H1 (cell line): ENCODE measurements at regions not wholly inside any gene's neighbourhood (a gene's known extent, or its start where the extent isn't known, plus 50 kb on each side); places are given as distances from the start of the nearest gene placed in this dataset.

Experiments used
- CTCF ChIA-PET: fragments of 300-600 bp; sonication (Branson Sonifier 250); formaldehyde crosslinking; loops from one replicate; lab custom pipeline; 2021; ENCODE audit not compliant: partially characterized antibody; lab: Charles Lee
- POLR2A ChIA-PET: fragments of 300-600 bp; sonication (Branson Sonifier 250); formaldehyde crosslinking; loops from one replicate; lab custom pipeline; 2021; ENCODE audit warnings: inconsistent platforms; ENCODE audit not compliant: partially characterized antibody; lab: Charles Lee
- DNase-seq, 2 experiments: peaks; one replicate each; pipeline versions ENCODE4 v3.0.0 to v3.0.0-alpha.2; 2010 to 2022; ENCODE audit warnings: low spot score in 2 of 2, low read depth in 1 of 2, mixed read lengths in 1 of 2
- FAIRE-seq: peaks from 2 replicates; lab custom pipeline; 2011; peaks lifted over from hg19 to GRCh38; lab: Jason Lieb, UNC
- H2AFZ ChIP-seq: 2 replicates; pipeline ENCODE4 v1.8.1; 2012; ENCODE audit warnings: low read length, inconsistent platforms
- H2AK5ac ChIP-seq: 2 replicates; pipeline ENCODE4 v1.6.1; 2013; ENCODE audit warnings: low read depth, low read length
- H2BK120ac ChIP-seq: replicated peaks from 2 replicates; pipeline ENCODE3; 2013; ENCODE audit warnings: low read depth, low read length, inconsistent platforms
- H2BK12ac ChIP-seq: 2 replicates; pipeline ENCODE4 v1.6.1; 2013; ENCODE audit warnings: low read depth, low read length
- H2BK15ac ChIP-seq: 2 replicates; pipeline ENCODE4 v1.6.1; 2013; ENCODE audit warnings: low read length
- H2BK20ac ChIP-seq: 2 replicates; pipeline ENCODE4 v1.6.1; 2013; ENCODE audit warnings: low read length
- H2BK5ac ChIP-seq: 2 replicates; pipeline ENCODE4 v1.6.1; 2013; ENCODE audit warnings: low read depth, low read length
- H3K14ac ChIP-seq: 2 replicates; pipeline ENCODE4 v1.6.1; 2013; ENCODE audit warnings: inconsistent platforms; ENCODE audit not compliant: insufficient read length
- H3K18ac ChIP-seq: 2 replicates; pipeline ENCODE4 v1.6.1; 2013; ENCODE audit warnings: low read length; ENCODE audit errors: extremely low read depth
- H3K23ac ChIP-seq: 2 replicates; pipeline ENCODE4 v1.6.1; 2013; ENCODE audit warnings: inconsistent platforms; ENCODE audit not compliant: insufficient read length
- H3K23me2 ChIP-seq: 2 replicates; pipeline ENCODE4 v1.6.1; 2013; ENCODE audit warnings: low read depth, low read length
- H3K27ac ChIP-seq: 2 replicates; pipeline ENCODE4 v1.6.1; 2011; ENCODE audit warnings: low read depth, low read length, inconsistent platforms
- H3K27me3 ChIP-seq, 4 experiments: replicated peaks in 1 of 4; 1 replicate in 1 of 4; 2 replicates in 3 of 4; pipeline versions ENCODE4 v1.6.1 to v1.8.1; 2011 to 2013; ENCODE audit warnings: low read length in 3 of 4, mild to moderate bottlenecking in 3 of 4, inconsistent platforms in 2 of 4, mixed read lengths in 2 of 4, moderate library complexity in 1 of 4; ENCODE audit not compliant: control insufficient read depth in 3 of 4, insufficient read depth in 3 of 4; ENCODE audit errors: extremely low read depth in 1 of 4
- H3K36me3 ChIP-seq, 4 experiments: 2 replicates each; pipeline versions ENCODE4 v1.6.1 to v1.8.1; 2011 to 2013; ENCODE audit warnings: mild to moderate bottlenecking in 4 of 4, low read length in 3 of 4, moderate library complexity in 2 of 4, control low read depth in 1 of 4, inconsistent platforms in 1 of 4; ENCODE audit not compliant: insufficient read depth in 4 of 4, control insufficient read depth in 2 of 4
- H3K4ac ChIP-seq: replicated peaks from 2 replicates; pipeline ENCODE3; 2013; ENCODE audit warnings: low read length, low read depth, mixed read lengths, inconsistent platforms; ENCODE audit not compliant: insufficient read length
- H3K4me1 ChIP-seq, 4 experiments: replicated peaks in 1 of 4; 1 replicate in 1 of 4; 2 replicates in 3 of 4; pipeline versions ENCODE4 v1.6.1 to v1.8.1; 2011 to 2013; ENCODE audit warnings: low read length in 3 of 4, inconsistent platforms in 2 of 4, mixed read lengths in 1 of 4; ENCODE audit not compliant: insufficient read depth in 4 of 4, control insufficient read depth in 3 of 4
- H3K4me2 ChIP-seq, 2 experiments: 2 replicates each; pipeline versions ENCODE4 v1.6.1 to v1.8.1; 2011 to 2013; ENCODE audit warnings: low read depth in 2 of 2, low read length in 2 of 2, control low read depth in 1 of 2, inconsistent platforms in 1 of 2, mild to moderate bottlenecking in 1 of 2; ENCODE audit not compliant: insufficient read depth in 1 of 2
- H3K4me3 ChIP-seq, 4 experiments: fragments of 200-600, 300-600 bp in 1 of 4; sonication (generic), shearing (Covaris generic), sonication (Bioruptor Twin) in 1 of 4; 2 replicates each; pipeline versions ENCODE4 v1.5.1 to v1.8.1; 2011 to 2016; ENCODE audit warnings: low read length in 4 of 4, low read depth in 3 of 4, control low read depth in 2 of 4, inconsistent platforms in 2 of 4, mild to moderate bottlenecking in 2 of 4, mixed read lengths in 1 of 4, moderate library complexity in 1 of 4; ENCODE audit not compliant: insufficient read depth in 2 of 4; ENCODE audit errors: extremely low read depth in 1 of 4
- H3K56ac ChIP-seq: replicated peaks from 2 replicates; pipeline ENCODE3; 2013; ENCODE audit warnings: low read depth, mild to moderate bottlenecking, mixed read lengths, low read length, inconsistent platforms; ENCODE audit not compliant: insufficient read length
- H3K79me1 ChIP-seq: 2 replicates; pipeline ENCODE4 v1.6.1; 2013; ENCODE audit warnings: low read depth, low read length, control low read depth
- H3K79me2 ChIP-seq, 2 experiments: 2 replicates each; pipeline versions ENCODE4 v1.6.1 to v1.8.1; 2012 to 2013; ENCODE audit warnings: low read length in 2 of 2, mild to moderate bottlenecking in 2 of 2, inconsistent platforms in 1 of 2; ENCODE audit not compliant: insufficient read depth in 2 of 2, control insufficient read depth in 1 of 2
- H3K9ac ChIP-seq, 4 experiments: replicated peaks in 1 of 4; 1 replicate in 1 of 4; 2 replicates in 3 of 4; pipeline versions ENCODE4 v1.6.1 to v1.8.1; 2011 to 2013; ENCODE audit warnings: low read depth in 3 of 4, low read length in 3 of 4, control low read depth in 2 of 4, mild to moderate bottlenecking in 2 of 4, moderate library complexity in 2 of 4, inconsistent platforms in 1 of 4; ENCODE audit errors: extremely low read depth in 1 of 4
- H3K9me3 ChIP-seq, 2 experiments: 2 replicates each; pipeline versions ENCODE4 v1.6.1 to v1.8.1; 2012 to 2013; ENCODE audit warnings: mild to moderate bottlenecking in 2 of 2, moderate library complexity in 2 of 2, control low read depth in 1 of 2, inconsistent platforms in 1 of 2, low read depth in 1 of 2, low read length in 1 of 2, mixed read lengths in 1 of 2; ENCODE audit not compliant: insufficient read depth in 2 of 2
- H4K20me1 ChIP-seq, 2 experiments: replicated peaks in 1 of 2; 2 replicates each; pipeline versions ENCODE3 to v1.8.1; 2011 to 2013; ENCODE audit warnings: inconsistent platforms in 2 of 2, low read length in 2 of 2, mild to moderate bottlenecking in 1 of 2; ENCODE audit not compliant: insufficient read depth in 2 of 2, control insufficient read depth in 1 of 2
- H4K5ac ChIP-seq: 2 replicates; pipeline ENCODE4 v1.6.1; 2013; ENCODE audit warnings: low read length, low read depth, mixed read lengths, inconsistent platforms; ENCODE audit not compliant: insufficient read length
- H4K8ac ChIP-seq: 2 replicates; pipeline ENCODE4 v1.8.0; 2013; ENCODE audit warnings: mild to moderate bottlenecking, moderate library complexity, low read length, inconsistent platforms; ENCODE audit not compliant: insufficient read depth; ENCODE audit errors: extremely low read depth
- H4K91ac ChIP-seq: replicated peaks from 2 replicates; pipeline ENCODE3; 2013; ENCODE audit warnings: low read length, mixed read lengths, inconsistent platforms; ENCODE audit not compliant: insufficient read length
- BACH1 ChIP-seq: IDR thresholded peaks from 2 replicates; pipeline ENCODE4 v1.6.1; 2012; ENCODE audit warnings: low read length, improper control_type of control experiment
- CEBPB ChIP-seq: IDR thresholded peaks from 2 replicates; pipeline ENCODE4 v1.6.1; 2012; ENCODE audit warnings: low read depth, low read length
- CHD2 ChIP-seq: IDR thresholded peaks from 2 replicates; pipeline ENCODE4 v1.6.1; 2012; ENCODE audit warnings: low read length, improper control_type of control experiment
- EP300 ChIP-seq, 2 experiments: IDR thresholded peaks; 1 replicate in 1 of 2; 2 replicates in 1 of 2; pipeline ENCODE4 v1.6.1; 2011 to 2012; ENCODE audit warnings: low read depth in 2 of 2, low read length in 2 of 2, mild to moderate bottlenecking in 2 of 2, borderline replicate concordance in 1 of 2, inconsistent platforms in 1 of 2, moderate library complexity in 1 of 2
- HDAC2 ChIP-seq, 2 experiments: fragments of 300-600 bp in 1 of 2; sonication (generic) in 1 of 2; IDR thresholded peaks; 2 replicates each; pipeline ENCODE4 v1.6.1; 2011 to 2012; ENCODE audit warnings: low read depth in 2 of 2, low read length in 2 of 2, mild to moderate bottlenecking in 2 of 2, moderate library complexity in 2 of 2, borderline replicate concordance in 1 of 2, inconsistent platforms in 1 of 2
- JUND ChIP-seq: IDR thresholded peaks from 2 replicates; pipeline ENCODE4 v1.6.1; 2011; ENCODE audit warnings: mild to moderate bottlenecking, improper control_type of control experiment, low read length
- NANOG ChIP-seq: IDR thresholded peaks from 2 replicates; pipeline ENCODE4 v1.6.1; 2011; ENCODE audit warnings: low read length, low read depth, mild to moderate bottlenecking, inconsistent platforms; ENCODE audit not compliant: insufficient read depth, poor library complexity, severe bottlenecking
- PHF8 ChIP-seq: fragments of 200-600 bp; sonication (generic); conservative IDR thresholded peaks from 2 replicates; pipeline ENCODE4 v1.7.1; 2012; ENCODE audit warnings: low read depth, mild to moderate bottlenecking, inconsistent platforms, low read length, moderate library complexity
- RXRA ChIP-seq: IDR thresholded peaks from 2 replicates; pipeline ENCODE4 v1.6.1; 2011; ENCODE audit warnings: low read depth, mild to moderate bottlenecking, low read length, moderate library complexity; ENCODE audit not compliant: insufficient read depth
- SRF ChIP-seq: IDR thresholded peaks from 2 replicates; pipeline ENCODE4 v1.6.1; 2011; ENCODE audit warnings: mild to moderate bottlenecking, low read depth, low read length, moderate library complexity
- TAF1 ChIP-seq: IDR thresholded peaks from 2 replicates; pipeline ENCODE4 v1.6.1; 2011; ENCODE audit warnings: mild to moderate bottlenecking, low read depth, low read length
- TCF12 ChIP-seq: IDR thresholded peaks from 2 replicates; pipeline ENCODE4 v1.6.1; 2011; ENCODE audit warnings: low read depth, mild to moderate bottlenecking, low read length
- WGBS, 2 experiments: shearing (Covaris generic) in 1 of 2; methylation state at CpG; one replicate each; pipeline versions ENCODE4 v1.1.6 to v1.1.7; 2013 to 2015; ENCODE audit warnings: low lambda C conversion rate in 2 of 2, mixed read lengths in 2 of 2, inconsistent platforms in 1 of 2, low coverage in 1 of 2, missing lambda C conversion rate in 1 of 2; ENCODE audit not compliant: insufficient replicate concordance in 2 of 2, insufficient coverage in 1 of 2, insufficient read length in 1 of 2; ENCODE audit errors: extremely low coverage in 1 of 2, missing lambda C conversion rate in 1 of 2; 5-methylcytosine and 5-hydroxymethylcytosine counted together
- TF ChIP-seq, protein P1 (sequence below), 3 experiments: IDR thresholded peaks; 1 replicate in 2 of 3; 2 replicates in 1 of 3; pipeline versions ENCODE4 v1.5.1 to v1.6.1; 2011; ENCODE audit warnings: low read length in 3 of 3, mild to moderate bottlenecking in 3 of 3, inconsistent platforms in 2 of 3, low read depth in 1 of 3, moderate library complexity in 1 of 3; ENCODE audit not compliant: insufficient read depth in 1 of 3; ENCODE audit errors: control extremely low read depth in 1 of 3

DNA sequence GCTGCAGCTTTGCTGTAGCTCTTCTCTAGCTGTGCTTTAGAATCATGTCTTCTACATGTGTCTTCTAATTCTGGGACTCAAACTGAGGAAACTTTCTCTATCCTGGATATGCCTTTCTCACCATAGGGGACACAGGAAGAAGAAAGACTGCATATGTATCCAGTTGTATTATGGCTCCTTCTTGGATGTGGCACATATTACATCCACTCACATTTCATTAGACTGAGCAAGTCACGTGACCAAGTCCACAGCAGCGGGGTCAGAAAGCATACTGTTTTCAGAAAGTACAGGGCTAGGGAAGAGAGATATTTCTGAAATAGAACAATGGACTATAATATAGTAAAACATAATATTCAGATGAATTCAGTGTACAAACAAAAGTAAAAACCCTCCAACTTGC is 187.6 kb upstream of the RIMS1 start:
- Histone ChIP-seq H3K79me2 (no peaks in the 10 kb centered on the region), H2BK5ac (no peak overlapping the region), H2BK120ac (no peak overlapping the region), H4K5ac (no peak overlapping the region), H2BK15ac (no peak overlapping the region), H3K4me3 (no peak overlapping the region), H3K23ac (no peak overlapping the region), H2BK12ac (no peak overlapping the region), H3K4ac (no peak overlapping the region), H3K56ac (no peak overlapping the region), H2AK5ac (no peak overlapping the region), H3K9me3 (no peaks in the 10 kb centered on the region), H3K36me3 (no peaks in the 10 kb centered on the region), H4K8ac (no peak overlapping the region), H3K9ac (no peak overlapping the region), H3K14ac (no peak overlapping the region), H3K18ac (no peak overlapping the region), H2AFZ (no peak overlapping the region), H2BK20ac (no peak overlapping the region), H3K23me2 (no peaks in the 10 kb centered on the region), H4K91ac (no peak overlapping the region), H3K4me2 (no peak overlapping the region), H4K20me1 (no peaks in the 10 kb centered on the region), H3K4me1 (no peaks in the 10 kb centered on the region), H3K27me3 (no peaks in the 10 kb centered on the region), H3K79me1 (no peaks in the 10 kb centered on the region), H3K27ac (no peak overlapping the region)
- 97% methylated on average over 2 of the region's 2 CpGs; no CpG with 5 or more reads in 1 of the 2 experiments for WGBS, 2 experiments
- ChIA-PET CTCF (no interaction called here), POLR2A (no interaction called here)
- DNase-seq (no peak), FAIRE-seq (no peak)
- TF ChIP-seq HDAC2 (IDR thresholded peaks at IDR 0.05; ENCODE audit: borderline replicate concordance in 1 of 2, low read depth in 2 of 2, low read length in 2 of 2), result no peak
- no peak for TF ChIP-seq JUND
- TF ChIP-seq, protein P1, sequence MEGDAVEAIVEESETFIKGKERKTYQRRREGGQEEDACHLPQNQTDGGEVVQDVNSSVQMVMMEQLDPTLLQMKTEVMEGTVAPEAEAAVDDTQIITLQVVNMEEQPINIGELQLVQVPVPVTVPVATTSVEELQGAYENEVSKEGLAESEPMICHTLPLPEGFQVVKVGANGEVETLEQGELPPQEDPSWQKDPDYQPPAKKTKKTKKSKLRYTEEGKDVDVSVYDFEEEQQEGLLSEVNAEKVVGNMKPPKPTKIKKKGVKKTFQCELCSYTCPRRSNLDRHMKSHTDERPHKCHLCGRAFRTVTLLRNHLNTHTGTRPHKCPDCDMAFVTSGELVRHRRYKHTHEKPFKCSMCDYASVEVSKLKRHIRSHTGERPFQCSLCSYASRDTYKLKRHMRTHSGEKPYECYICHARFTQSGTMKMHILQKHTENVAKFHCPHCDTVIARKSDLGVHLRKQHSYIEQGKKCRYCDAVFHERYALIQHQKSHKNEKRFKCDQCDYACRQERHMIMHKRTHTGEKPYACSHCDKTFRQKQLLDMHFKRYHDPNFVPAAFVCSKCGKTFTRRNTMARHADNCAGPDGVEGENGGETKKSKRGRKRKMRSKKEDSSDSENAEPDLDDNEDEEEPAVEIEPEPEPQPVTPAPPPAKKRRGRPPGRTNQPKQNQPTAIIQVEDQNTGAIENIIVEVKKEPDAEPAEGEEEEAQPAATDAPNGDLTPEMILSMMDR (IDR thresholded peaks at IDR 0.05; ENCODE audit: control extremely low read depth in 1 of 3, insufficient read depth in 1 of 3, low read depth in 1 of 3, low read length in 3 of 3), result no peak
- no peak for TF ChIP-seq CEBPB
- no peak for TF ChIP-seq EP300 (IDR thresholded peaks at IDR 0.05; ENCODE audit: borderline replicate concordance in 1 of 2, low read depth in 2 of 2, low read length in 2 of 2)
- TF ChIP-seq BACH1, result no peak
- no peak for TF ChIP-seq PHF8
- TF ChIP-seq TCF12, result no peak
- no peak for TF ChIP-seq RXRA
- no peak for TF ChIP-seq TAF1
- TF ChIP-seq NANOG, result no peak
- no peak for TF ChIP-seq SRF
- no peak for TF ChIP-seq CHD2
